Right forelimb (tissue), 1 donor: ENCODE measurements at regions not wholly inside any gene's neighbourhood (a gene's known extent, or its start where the extent isn't known, plus 50 kb on each side); places are given as distances from the start of the nearest gene placed in this dataset.

Experiments
- DNase-seq: peaks from one replicate; pipeline ENCODE4 v3.0.0-alpha.2; 2018

DNA sequence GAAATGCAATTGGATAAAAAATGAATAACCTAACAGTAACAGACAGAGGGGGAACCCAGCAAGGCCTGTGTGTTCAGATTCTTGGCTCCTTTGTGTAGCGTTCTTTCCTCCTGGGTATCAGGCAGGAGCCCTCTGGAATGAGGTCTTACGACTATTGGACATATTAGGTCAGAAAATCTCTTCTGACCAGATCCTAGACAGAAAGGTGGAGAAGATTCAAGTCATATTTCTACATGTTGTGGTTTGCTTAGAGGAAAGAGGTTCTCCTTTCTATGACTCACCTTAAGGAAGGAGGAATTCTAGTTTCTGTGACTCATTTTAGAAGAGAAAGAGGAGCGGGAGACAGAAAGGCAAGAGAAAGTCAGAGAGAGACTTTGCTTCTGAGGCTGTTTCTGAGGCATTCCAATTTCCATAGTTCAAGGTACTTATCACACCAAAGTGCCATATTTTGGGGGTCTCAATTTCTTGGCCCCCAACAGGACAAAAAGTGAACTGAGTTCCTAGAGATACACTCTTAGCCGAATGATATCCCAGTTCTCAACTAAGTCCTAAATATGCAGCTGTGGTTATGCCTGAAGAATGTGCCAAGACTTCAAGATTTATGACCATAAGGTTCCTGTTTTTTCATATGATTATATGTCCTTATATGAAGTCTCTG, 618.6 kb downstream of the ZEB2 start:
- DNase-seq: no peak

DNA sequence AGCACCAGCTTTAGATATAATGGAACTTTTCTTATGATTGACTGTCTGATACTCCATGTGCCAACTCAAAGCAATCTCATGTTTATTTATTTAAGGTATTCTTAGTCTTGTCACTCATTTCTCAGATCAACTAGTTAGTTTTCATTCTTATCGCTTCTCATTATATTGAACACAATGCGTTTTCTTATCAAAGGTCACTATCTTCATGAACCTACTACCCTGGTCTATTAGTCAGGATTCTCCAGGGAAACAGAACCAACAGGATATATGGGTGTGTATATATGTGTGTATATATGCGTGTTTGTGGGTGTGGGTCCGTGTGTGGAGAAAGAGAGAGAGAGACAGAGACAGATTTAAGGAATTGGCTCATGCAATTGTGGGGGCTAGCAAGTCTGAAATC, 619.9 kb downstream of the ZEB2 start:
- no peak for DNase-seq

DNA sequence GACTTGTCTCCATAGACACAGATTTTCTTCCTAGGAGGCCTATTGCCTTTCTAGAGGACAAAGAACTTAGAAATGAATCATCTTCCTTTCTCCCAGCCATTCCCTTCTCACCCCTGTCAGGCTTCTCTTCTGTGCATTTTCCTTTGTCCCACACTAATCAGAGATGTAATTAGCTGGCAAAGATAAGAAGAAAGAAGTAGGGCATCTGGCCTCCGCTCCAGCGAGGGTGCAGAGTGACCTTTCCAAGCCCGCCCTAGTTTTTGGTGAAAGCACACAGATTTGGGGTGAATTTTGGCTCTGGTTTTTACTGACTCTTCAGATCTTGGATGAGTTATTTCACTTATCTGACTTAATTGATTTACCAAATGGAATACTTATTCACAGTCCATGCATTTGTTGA, 626.5 kb downstream of the ZEB2 start:
- DNase-seq: no peak

DNA sequence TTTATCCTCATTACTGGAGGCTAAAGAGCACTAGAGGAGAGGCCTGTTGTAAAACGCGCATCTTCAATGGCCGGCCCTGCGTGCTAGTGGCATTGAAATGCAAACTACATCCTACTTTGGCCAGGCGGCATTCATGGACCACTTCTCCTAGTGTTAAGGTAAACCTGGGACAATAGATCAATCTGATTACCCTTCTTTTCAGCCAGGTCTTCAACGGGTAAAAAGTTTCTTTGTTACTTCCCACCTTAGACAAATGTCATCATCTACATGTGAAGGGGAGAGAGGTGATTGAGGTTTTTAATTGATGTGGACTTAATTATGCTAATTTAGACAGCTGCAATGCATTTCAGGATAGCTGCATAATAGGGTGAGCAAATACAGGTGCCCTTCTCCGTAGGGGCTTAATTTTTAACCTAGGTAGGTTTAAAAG, 628.0 kb downstream of the ZEB2 start:
- DNase-seq: no peak

DNA sequence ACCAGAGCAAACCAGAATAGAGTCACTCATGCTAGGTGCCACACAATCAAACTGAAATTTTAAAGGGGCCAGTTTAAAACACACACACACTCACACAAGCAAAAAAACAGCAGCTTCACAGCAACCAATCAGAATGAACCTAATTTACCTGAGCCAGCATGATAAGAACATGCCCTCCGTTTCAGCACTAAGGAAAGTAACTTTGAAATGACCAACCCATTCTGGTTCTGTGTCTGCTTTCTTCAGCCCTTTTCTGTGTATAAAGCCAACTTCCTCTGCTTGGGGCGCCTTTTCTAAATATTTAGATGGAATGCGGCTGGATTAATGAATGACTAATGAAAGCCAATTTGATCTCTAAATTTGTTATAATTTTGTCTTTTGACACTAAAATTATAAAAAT, 629.1 kb downstream of the ZEB2 start:
- no peak for DNase-seq

DNA sequence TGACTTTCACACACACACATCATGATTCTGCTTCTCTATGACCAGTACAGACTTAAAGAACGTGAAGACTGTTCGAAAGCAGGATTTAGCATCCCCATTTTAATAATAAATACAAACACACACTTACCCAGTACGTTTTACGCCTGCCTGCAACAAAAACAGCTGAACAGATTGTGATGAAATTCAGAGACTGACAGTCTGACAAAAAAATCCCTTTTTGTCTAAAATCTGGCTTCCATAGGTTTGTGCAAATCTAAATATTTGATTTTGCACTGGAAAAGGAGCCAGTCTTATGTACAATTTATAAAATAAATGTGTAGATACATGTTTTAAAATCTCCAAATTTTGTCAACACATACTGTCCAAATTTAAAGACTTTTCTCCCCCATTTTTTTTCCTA, 630.7 kb downstream of the ZEB2 start:
- no peak for DNase-seq

DNA sequence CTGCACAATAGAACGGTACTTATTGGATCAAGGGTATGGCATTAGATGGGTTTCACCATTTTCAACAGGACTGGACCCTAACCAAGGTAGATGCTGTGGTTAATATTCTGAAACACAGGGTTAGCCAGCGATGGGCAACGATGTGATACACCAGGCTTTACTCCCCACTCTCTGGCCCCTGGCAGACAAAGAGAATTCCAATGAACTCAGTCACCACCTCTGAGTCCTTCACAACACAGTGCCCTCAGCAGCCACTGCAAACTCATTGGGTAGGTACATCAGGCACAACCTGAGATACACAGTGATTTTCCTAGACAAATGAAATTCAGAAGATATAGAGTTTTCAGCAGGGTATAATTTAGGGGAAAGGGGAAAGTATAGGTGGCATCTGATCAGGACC, 634.5 kb downstream of the ZEB2 start:
- no peak for DNase-seq

DNA sequence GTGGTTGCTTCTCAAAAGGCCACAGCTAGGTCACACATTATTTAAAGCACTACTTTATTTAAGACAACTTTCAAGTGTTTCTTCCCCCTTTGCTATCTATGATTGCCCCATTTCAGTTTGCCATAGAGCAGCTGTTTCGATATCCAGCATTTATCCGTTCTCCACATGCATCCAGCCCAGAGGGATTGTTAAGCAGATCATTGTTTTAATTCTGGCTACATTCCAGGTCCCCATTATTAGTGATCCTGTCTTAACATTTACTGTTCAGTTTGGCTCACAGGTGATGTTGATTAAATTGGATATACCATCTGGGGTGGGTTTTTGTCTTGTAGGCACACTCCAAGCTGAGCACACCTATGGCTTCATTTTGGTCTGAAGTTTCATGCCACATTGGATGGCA, 638.7 kb downstream of the ZEB2 start:
- DNase-seq: no peak

DNA sequence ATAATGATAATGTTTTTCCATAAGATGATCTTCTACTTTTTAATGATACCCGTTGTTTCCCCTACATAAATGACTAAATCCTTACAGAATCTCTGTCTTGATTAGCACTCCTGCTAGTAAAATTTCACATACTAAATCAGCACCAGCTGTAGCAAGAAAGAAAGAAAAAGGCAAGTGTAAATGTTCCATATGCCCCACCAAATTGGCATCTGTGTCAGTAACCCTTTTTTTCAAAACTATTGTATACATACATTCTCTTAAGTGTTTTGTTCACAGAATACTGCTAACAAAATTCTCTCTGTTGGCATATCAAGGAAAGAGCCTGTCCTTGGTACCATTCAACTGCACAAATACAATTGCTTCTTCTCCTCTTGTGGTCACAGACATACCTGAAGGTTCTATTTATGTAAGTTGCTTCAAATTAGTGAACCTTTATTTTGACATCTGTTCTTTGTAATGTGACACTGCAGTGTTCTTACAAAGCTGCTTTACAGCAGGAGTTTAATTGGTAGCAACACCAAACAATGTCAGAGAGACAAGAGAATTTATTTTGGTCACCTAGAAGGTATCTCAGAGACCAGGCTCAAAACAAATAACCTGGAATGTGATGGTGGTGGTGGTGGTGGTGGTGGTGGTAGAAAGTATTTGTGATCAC, 641.9 kb downstream of the ZEB2 start:
- DNase-seq: no peak

DNA sequence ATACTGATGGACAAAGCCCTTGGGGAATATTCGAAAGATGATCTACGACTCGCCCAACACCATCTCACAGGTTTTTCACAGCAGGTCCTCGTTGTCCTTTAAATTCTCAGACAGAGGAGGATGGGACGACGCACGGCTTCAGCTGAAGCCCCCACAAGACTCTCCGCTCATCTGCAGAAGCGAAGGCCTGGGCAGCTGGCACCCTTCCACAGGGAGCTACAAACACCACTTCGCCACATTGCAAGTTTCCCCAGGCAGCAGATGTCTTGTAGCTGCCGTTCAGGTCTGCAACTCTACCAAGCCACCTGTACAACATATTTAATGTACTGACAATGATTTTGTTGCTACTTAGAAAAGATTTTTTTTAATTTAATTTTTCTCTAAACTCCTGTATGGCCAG, 642.9 kb downstream of the ZEB2 start:
- no peak for DNase-seq

DNA sequence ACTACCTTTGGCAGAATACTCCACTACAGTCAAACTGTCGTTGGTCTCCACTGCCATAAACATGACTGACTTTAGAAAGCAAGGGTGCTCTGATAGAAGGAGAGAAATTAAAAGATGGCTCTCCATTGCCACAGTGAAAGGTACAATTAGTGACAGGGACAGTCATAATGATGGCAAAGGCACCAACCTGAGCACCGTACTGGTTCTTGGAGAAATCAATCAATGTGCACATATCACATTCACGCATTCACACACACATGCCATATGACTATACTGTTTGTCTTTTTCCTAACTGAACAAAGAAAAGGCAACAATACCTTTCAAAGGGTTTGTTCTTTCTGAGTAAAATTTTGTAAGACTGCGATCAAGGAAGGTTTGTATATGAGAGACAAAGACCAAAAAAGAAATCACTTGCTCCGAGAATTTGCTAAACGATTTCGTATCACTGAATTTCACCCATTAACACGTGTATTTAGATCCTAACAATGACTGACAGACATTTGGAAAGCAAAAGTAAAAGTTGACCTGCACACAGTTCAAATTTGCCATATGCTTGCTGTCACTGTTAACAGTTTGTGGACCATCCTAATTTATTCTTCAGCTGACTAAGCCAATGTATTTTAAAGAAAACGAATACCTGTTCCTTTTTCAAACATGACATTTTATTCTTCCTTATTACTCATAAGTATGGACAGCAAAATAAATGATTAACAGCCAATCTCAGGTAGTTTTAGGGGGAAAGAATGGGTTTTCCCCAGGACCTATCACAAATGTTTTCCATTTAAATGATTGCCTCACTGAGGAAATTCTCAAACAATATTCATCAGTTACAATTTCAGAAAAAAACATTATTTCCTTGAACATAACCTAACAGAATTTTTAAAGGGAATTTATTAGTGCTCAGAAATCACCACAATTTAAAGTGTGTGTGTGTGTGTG, 644.4 kb downstream of the ZEB2 start:
- no peak for DNase-seq

DNA sequence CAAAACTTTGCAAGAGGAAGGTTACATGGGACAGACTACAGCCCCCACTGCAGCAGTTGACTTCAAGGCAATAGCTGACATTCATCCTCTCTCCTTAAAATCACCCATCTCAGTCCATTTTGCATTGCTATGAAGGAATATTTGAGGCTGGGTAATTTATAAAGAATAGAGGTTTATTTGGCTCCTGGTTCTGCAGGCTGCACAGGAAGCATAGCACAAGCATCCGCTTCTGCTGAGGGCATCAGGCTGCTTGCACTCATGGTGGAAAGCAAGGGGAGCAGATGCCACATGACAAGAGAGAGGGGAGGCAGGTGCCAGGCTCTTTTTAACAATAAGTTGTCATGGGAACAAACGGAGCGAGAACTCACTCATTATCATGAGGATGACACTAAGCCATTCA, 646.0 kb downstream of the ZEB2 start:
- DNase-seq: no peak

DNA sequence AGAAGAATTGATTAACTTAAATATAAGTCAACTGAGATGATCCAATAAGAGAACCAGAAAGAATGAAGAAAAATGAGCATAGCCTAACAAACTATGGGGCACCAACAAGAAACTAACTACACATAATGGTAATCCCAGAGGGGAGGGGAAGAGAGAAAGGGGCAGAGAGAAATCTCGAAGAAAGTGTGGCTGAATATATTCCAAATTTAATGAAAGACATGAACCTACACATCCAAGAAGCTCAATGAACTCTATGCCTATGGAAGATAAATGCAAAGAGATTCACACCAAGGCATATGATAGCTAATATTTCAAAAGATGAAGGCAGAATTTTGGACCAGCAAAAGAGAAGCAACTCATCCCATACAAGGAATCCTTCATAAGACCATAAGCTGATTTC, 649.2 kb downstream of the ZEB2 start:
- no peak for DNase-seq

DNA sequence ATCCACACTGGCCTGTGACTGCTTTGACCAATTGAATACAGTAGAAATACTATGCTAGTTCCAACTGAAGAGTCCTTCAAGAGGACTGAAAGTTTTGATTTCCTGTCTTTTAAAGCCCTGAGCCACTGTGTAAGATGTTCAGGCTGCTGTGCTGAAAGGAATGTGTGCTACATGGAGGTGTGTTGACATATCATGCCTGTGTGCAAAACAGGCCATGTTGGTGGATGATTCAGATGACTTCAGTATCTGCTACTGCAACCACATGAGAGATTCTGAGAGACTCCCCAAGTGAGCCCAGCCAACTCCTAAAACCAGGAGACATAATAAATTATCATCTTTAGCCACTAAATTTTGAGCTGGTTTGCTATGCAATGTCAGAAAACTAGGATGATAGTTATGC, 662.9 kb downstream of the ZEB2 start:
- no peak for DNase-seq

DNA sequence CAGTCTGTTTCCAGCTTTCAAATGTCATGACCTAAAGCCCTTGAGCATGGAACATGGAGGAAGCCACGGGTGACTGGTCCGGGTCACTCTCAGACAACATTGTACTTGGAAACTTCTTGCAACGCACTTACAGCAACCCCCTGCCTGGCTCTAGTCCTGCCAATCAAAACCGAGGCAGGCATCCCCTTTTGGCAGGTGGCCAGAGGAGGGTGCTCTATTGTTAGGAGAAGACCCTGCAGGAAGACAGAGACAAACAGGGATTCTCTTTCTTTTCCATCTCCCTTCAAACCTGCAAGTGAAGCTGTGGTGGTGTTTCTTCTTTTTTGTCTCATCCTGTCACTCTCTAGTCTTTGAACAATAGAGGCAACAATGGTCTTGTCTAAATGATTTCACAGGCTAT, 667.2 kb downstream of the ZEB2 start:
- no peak for DNase-seq

DNA sequence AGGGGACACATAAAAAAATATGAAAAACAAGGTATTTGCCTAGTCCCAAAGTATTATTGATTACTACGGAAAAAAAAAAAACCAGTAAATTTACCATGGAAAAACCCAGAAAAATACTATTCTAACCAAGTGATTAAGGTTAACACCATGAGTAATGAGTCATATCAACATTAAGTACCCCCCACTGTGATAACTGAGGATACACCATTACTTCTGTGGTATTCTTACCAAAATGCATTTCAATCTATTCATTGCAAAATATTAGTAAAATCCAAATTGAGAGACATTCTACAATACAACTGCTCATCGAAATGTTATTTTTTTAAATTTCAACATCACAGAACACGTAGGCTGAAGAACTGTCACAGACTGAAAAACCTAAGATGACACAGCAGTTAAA, 669.8 kb downstream of the ZEB2 start:
- DNase-seq: no peak

DNA sequence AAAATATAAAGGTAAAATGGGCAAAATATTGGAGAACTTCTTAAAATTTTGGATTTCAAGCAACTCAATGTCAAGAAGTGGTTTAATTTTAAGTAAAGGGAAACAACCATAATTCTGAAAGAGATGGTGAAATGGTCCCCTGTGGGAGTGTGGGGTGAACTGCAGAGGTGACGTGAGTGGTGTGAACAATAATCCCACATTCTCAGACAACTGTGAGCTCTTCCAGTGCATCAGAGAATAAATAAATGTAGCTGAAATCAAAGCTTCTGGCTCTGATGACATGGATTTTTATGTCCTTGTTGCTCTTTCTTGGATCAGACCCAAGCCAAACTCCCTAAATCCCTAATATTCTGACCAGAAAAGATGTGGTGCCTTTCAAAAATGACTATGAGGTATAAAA, 672.7 kb downstream of the ZEB2 start:
- no peak for DNase-seq

DNA sequence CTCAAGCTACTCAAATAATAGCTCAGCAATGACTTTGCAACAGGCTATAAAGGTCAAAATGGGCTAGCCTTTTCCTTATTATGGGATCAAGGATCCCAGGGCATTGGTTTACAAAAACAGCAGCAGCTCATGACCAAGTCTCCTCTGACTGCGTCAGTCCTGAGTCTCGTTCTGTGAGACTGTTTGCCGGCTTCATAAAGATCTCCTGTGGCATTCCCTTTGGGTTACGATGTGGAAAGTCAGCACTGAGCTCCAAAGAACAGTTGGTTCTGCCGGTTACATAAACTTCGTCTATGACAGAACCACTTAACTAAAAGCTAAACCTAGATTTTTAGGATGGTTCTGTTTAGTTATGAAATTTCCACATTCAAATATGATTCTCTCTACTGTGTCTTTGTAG, 674.9 kb downstream of the ZEB2 start:
- no peak for DNase-seq

DNA sequence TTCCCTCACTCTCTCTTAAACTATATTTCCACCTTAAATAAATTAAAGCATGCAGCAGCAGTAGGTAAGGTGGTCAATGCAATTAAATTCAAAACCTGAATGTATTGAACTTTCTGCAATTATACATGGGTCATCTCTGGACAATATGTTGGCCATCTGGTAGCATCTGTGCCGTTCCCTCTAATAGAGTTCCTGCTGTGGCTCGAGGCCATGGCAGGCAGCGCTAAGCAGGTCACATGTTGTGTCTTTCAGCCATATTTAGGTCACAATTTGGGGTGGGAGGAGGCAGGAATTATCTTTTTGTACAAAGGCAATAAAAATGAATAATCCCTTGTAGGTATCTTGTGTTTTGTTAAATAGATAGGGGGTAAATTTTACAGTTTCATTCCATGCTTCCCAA, 676.2 kb downstream of the ZEB2 start:
- no peak for DNase-seq

DNA sequence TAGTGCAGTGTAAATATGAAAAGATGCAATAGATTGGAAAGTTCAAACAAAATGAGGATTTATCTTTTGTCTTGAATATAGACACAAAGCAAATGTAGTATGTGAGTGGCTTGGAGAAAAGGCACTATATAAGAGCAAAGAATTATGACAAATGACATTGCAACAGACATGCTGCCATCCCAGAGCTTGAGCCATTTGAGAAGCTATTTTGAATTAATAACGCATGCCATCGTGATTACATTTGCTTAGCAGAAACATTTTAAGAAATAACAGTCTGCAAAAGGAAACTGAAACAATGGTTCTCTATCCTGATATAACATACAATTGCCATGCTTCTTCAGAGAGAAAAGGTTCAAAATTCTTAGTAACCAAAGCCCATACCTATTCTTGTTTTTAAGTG, 677.1 kb downstream of the ZEB2 start:
- no peak for DNase-seq

DNA sequence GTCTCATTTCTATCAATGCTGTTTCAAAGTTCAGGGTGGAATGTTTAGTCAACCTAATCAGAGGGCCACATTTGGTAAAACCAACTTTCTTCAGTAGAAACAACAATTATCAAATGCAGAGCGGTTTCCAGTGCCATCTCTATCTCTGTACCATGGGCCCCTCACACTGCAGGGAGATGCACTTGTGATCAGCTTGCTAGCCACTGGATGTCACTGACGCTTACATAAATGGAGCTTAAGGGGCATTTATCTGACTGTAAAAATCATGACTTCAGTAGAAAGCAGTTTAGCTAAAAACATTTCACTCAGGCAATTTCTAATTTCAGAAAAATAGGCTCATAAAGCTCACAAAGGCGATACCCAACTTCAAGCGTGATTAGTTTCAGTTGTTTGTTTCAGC, 678.0 kb downstream of the ZEB2 start:
- DNase-seq: no peak

DNA sequence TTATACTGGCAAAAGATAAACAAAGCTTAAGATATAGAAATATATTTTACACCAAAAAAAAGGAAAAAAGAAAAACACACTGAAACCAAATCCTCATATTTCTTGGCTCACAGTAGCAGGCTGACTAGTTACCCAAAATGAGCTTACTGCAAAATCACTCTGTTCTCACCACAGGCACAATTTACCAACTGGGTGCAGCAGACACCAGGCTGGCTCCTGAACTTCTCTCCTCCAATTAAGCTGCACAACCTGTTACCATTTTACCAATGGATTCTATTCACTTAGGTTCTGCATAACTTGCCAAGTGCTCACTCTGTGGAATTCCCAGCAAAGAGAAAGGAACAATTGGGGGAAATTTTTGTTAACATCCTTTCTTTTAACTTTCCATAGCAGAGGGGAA, 679.3 kb downstream of the ZEB2 start:
- no peak for DNase-seq

DNA sequence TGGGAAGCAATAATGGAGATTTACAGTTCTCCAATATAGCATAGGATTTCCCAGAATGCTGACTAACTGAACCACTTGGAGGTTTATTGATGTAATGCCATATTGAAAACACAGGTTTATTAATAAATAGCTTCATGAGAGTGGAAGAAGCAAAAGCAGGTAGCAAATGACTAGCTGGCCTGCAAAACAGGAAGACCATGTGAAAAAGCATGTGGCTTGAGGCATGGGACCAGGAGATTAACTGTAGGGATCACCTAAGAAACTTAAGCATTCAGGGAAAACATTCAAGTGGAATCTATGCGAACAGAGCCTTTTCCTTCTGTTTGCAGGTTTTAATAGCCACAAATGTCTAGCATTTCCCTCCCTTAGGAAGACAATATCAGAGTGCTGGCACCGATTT, 679.7 kb downstream of the ZEB2 start:
- no peak for DNase-seq

DNA sequence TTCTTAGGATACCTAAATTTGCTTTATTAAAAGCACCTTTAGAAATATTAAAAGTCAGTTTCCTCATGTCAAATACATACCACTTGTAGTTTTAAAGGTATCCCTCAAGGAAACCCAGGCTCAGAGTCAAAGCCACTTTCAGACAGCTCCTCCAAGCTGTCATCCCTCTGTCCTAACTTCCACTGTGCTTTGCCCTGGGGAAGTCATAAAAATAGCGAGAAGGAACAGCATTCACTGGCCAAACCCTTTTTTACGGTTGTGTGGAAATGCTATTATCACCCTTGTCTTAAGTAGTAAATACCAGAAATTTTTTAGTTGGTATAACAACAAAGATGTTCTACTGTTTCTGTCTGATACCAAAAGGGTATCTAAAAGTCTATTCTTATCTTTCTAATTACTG, 680.5 kb downstream of the ZEB2 start:
- DNase-seq: no peak
